ENCODE measurements at regions not wholly inside any gene's neighbourhood (a gene's known extent, or its start where the extent isn't known, plus 50 kb on each side); places are given as distances from the start of the nearest gene placed in this dataset.
A peak's percentile ranks its signal among the peaks of the same experiment; 100 is the strongest.

DNA sequence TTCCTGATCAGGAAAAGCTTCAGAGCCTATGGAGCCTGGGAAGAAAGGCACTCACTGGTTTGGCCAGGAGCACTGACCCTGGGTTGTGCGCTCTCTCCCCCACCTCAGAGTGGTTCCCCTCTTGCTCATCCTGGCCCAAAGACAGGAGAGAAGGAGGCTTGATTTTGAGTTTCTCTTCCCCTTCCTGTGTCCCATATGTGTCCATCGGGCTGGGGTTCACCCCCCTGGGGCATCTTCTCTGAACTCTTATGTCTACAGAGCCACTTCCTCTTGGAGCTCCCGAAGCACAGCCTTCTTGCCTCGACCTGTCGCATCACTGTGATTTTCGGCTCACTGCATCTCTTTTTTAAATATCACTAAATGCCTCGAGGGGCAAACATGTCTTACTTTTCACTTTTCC is 692.3 kb downstream of the RNF144A start:
- DNase-seq (ENCODE audit: low read depth in 1 of 2, low spot score in 1 of 2), result no peak
- in situ Hi-C loops (cut with HindIII; ENCODE audit: low pct_unique_long_range_greater_than_20kb, low sequenced_read_pairs), result no loop called here
- TF ChIP-seq JUND (IDR thresholded peaks at IDR 0.05; ENCODE audit: low read depth), result no peak

DNA sequence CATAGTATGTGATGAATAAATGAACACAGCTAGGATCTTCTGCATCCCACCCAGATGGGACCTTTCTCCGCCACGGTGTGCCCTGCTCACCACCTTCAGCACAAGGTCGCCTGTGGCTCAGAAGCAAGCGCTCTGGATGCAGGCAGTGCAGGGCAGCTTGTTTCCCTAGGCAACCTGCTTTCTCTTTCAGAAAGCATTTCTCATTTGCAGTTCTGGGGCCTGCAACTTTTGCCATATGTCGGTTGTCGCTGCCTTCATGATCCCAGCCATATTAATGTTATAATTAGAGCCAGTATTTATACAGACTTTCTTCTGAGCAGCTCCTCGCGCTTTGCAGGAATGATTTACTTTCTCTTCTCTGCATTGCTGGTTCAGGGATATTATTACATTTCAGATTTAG is 692.8 kb downstream of the RNF144A start:
- no peak for DNase-seq (ENCODE audit: low read depth in 1 of 2, low spot score in 1 of 2)
- in situ Hi-C loops (cut with HindIII; ENCODE audit: low pct_unique_long_range_greater_than_20kb, low sequenced_read_pairs), result no loop called here

GRCh38 chr2:7611750-7612149 is 694.5 kb downstream of the RNF144A start:
- TF ChIP-seq JUND (IDR thresholded peaks at IDR 0.05; ENCODE audit: low read depth), result no peak
- in situ Hi-C loops (cut with HindIII; ENCODE audit: low pct_unique_long_range_greater_than_20kb, low sequenced_read_pairs), result no loop called here
- DNase-seq (ENCODE audit: low read depth in 1 of 2, low spot score in 1 of 2), result peak in 1 of 2 experiments; percentile 32

More for the DNA sequence above, 692.8 kb downstream of the RNF144A start:
- no peak for TF ChIP-seq JUND (IDR thresholded peaks at IDR 0.05; ENCODE audit: low read depth)

DNA sequence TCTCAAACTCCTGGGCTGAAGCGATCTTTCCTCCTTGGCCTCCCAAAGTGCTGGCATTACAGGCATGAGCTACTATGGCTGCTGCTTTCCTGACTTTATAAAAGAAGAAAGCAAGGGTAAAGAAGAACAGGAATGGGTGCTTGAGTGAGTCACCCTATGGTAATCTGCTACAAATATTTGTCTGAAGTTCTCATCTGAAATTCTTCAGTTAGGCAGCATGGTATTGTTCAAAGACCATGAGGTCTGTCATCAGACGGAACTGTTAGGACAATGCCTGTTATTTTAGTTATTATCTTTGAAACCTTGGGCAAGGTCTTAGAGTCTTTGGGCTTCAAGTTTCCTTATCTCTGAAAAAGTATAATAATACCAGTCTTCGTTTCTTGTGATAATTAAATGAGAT is 695.8 kb downstream of the RNF144A start:
- no peak for TF ChIP-seq JUND (IDR thresholded peaks at IDR 0.05; ENCODE audit: low read depth)
- DNase-seq (ENCODE audit: low read depth in 1 of 2, low spot score in 1 of 2), result no peak
- in situ Hi-C loops (cut with HindIII; ENCODE audit: low pct_unique_long_range_greater_than_20kb, low sequenced_read_pairs), result no loop called here

DNA sequence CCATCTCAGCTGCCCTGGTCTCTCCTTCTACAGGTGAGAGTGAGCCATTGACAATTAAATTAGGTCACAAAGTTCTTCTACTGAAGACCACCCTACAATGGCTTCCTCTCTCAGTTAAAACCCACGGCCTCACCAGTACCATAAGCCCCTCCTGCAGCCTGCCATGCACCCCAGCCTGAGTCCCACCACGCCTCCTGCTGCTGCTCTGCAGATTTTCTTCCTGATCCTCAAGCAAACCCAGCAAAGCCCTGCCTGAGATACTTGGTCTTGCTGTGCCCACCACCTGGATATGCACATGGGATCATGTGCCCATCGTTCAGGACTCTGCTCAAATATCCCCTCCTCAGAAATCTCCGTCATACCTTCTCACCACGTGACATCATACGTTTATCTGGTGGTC is 696.6 kb downstream of the RNF144A start:
- no peak for TF ChIP-seq JUND (IDR thresholded peaks at IDR 0.05; ENCODE audit: low read depth)
- in situ Hi-C loops (cut with HindIII; ENCODE audit: low pct_unique_long_range_greater_than_20kb, low sequenced_read_pairs), result no loop called here
- no peak for DNase-seq (ENCODE audit: low read depth in 1 of 2, low spot score in 1 of 2)

DNA sequence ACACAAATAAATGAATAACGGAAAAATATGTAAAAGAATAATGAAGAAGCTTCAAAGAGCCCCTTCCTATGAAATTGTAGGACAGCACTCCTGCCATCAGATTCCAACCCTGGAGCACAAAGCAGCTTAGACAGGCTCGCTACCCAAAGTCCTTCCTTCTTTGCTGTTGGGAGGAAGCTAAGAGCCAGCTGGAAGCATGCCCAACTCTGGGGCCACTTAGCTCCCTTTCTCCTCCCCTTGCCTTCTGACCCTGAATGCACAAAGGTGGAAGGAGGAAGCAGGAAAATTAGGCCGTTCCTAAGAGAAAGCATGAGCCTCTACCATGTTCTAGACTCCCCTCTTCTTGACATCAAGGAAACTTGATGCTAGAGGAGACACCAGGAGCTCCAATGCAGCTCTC is 700.8 kb downstream of the RNF144A start:
- no peak for TF ChIP-seq JUND (IDR thresholded peaks at IDR 0.05; ENCODE audit: low read depth)
- in situ Hi-C loops (cut with HindIII; ENCODE audit: low pct_unique_long_range_greater_than_20kb, low sequenced_read_pairs), result no loop called here
- DNase-seq (ENCODE audit: low read depth in 1 of 2, low spot score in 1 of 2), result no peak

GRCh38 chr2:7619203-7619970 is 702.2 kb downstream of the RNF144A start:
- no peak for TF ChIP-seq JUND (IDR thresholded peaks at IDR 0.05; ENCODE audit: low read depth)
- no peak for DNase-seq (ENCODE audit: low read depth in 1 of 2, low spot score in 1 of 2)
- in situ Hi-C loops (cut with HindIII; ENCODE audit: low pct_unique_long_range_greater_than_20kb, low sequenced_read_pairs), result no loop called here

DNA sequence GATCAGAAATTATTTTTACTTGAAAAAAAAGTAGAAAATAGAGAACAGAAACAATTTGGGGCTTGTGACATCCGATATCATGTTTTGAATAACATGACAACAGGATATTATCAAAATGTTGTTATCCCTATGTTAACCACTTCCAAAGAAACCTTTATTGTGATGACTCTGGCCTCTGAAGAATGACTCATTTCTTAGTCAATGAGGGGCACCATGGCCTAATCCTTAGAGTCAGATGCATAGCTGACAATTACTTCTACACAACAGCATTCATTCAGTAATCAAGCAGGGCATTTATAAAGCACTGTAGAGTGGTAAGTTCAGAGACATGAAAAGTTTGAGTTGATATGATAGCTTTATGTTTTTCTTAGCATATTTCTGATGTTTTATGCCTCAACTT is 703.0 kb downstream of the RNF144A start:
- no peak for DNase-seq (ENCODE audit: low read depth in 1 of 2, low spot score in 1 of 2)
- TF ChIP-seq JUND (IDR thresholded peaks at IDR 0.05; ENCODE audit: low read depth), result no peak
- in situ Hi-C loops (cut with HindIII; ENCODE audit: low pct_unique_long_range_greater_than_20kb, low sequenced_read_pairs), result no loop called here

DNA sequence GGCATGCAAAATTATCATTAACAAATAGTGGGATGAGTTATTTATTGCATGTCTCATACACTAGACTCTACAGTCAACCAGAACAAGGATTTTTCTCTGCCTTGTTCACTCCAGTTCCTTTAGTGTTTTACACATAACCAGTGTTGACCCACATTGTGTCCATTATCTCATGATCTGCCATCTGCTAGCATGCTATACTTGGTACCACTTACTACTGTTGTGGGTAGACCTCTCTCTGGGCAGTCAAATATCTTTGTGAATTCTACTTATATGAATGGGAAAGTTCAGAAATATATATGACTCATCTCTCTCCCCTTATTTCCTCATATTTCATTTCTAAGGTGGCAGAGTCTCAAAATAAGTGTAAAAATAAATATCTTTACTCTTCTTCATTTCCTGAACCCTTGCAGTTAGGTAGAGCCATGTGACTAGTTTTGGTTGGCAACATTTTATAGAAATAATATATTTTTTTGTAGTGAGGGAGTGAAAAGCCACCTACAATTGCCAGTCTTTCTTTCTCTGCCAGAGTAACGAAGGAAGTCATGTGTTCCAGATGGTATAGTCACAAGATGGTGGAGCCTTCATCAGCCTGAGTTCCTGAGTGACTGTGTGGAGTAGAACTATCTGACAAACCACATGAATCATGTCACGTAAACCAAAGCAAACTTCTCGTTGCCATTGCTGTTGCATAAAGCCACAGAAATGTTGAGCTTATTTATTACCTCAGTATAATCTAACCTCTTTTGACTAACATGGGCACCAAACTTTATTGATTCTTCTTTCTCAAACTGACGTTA is 704.0 kb downstream of the RNF144A start:
- in situ Hi-C loops (cut with HindIII; ENCODE audit: low pct_unique_long_range_greater_than_20kb, low sequenced_read_pairs), result no loop called here
- no peak for TF ChIP-seq JUND (IDR thresholded peaks at IDR 0.05; ENCODE audit: low read depth)
- DNase-seq (ENCODE audit: low read depth in 1 of 2, low spot score in 1 of 2), result no peak

- in situ Hi-C loops (cut with HindIII; ENCODE audit: low pct_unique_long_range_greater_than_20kb, low sequenced_read_pairs), result no loop called here
- TF ChIP-seq JUND (IDR thresholded peaks at IDR 0.05; ENCODE audit: low read depth), result no peak
- DNase-seq (ENCODE audit: low read depth in 1 of 2, low spot score in 1 of 2), result no peak
Measured at GRCh38 chr2:7625392-7626138, 708.4 kb downstream of the RNF144A start.

- no peak for DNase-seq (ENCODE audit: low read depth in 1 of 2, low spot score in 1 of 2)
- in situ Hi-C loops (cut with HindIII; ENCODE audit: low pct_unique_long_range_greater_than_20kb, low sequenced_read_pairs), result no loop called here
- no peak for TF ChIP-seq JUND (IDR thresholded peaks at IDR 0.05; ENCODE audit: low read depth)
Measured at GRCh38 chr2:7626139-7626537, 708.9 kb downstream of the RNF144A start.

DNA sequence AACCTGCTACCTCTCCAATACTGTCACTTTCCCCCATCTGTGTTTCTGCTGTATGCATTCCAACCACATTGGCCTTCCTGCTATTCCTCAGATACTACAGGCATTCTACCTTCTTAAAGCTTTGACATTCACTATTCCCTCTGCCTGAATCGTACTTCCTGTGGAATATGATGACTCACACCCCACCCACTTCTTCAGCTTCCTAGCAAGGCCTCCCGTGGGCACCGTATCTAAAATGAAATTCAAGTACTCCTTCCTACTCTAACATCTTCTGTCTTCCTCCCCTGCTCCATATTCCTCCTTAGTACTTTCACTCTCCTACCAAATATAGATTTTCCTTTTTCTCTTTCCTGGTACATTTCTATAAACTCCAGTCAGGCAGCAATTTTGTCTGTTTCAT is 710.4 kb downstream of the RNF144A start:
- in situ Hi-C loops (cut with HindIII; ENCODE audit: low pct_unique_long_range_greater_than_20kb, low sequenced_read_pairs), result no loop called here
- TF ChIP-seq JUND (IDR thresholded peaks at IDR 0.05; ENCODE audit: low read depth), result no peak
- DNase-seq (ENCODE audit: low read depth in 1 of 2, low spot score in 1 of 2), result no peak

DNA sequence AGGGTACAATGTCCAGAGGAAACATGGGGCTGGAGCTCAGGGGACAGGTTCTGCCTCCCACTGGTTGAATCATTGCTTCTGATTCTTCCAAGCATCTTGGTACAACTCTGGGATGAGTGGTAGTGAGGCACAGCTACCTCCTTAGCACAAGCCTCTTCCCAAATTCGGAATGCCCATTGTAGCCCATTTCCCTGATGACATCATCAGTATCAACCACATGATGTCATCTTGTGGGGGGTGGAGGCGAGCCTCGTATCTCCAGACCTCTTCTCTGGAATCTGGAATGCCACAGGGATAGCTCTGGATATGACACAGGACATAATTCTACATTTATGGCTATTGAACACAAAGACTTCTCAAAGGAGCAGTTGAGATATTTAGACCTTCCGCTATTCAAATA is 715.2 kb downstream of the RNF144A start:
- in situ Hi-C loops (cut with HindIII; ENCODE audit: low pct_unique_long_range_greater_than_20kb, low sequenced_read_pairs), result no loop called here
- TF ChIP-seq JUND (IDR thresholded peaks at IDR 0.05; ENCODE audit: low read depth), result no peak
- DNase-seq (ENCODE audit: low read depth in 1 of 2, low spot score in 1 of 2), result no peak

Data from T47D (cell line).